ENCODE measurements at regions not wholly inside any gene's neighbourhood (a gene's known extent, or its start where the extent isn't known, plus 50 kb on each side); places are given as distances from the start of the nearest gene placed in this dataset.

GRCh38 chr5:125325488-125326149 lies 579.2 kb upstream of the ZNF608 start:
- TF ChIP-seq POLR2A (IDR thresholded peaks at IDR 0.05) (no peak), CTCF (IDR thresholded peaks at IDR 0.05) (no peak)
